Heart left ventricle (tissue), 13 donors: ENCODE measurements at regions not wholly inside any gene's neighbourhood (a gene's known extent, or its start where the extent isn't known, plus 50 kb on each side); places are given as distances from the start of the nearest gene placed in this dataset.

Experiments used
- POLR2A ChIP-seq, 2 donors: fragments of 450-650 bp; IDR thresholded peaks; one replicate each; pipeline ENCODE4 v1.6.1; 2017; ENCODE audit warnings: antibody characterized with exemption in 2 of 2, mild to moderate bottlenecking in 2 of 2, moderate library complexity in 2 of 2
- TF ChIP-seq, protein P1 (sequence below), 12 donors: fragments of 200-600 bp; sonication (generic) in 4 of 12; IDR thresholded peaks; one replicate each; pipeline versions ENCODE4 v1.5.0 to v1.8.0; 2018 to 2022; ENCODE audit warnings: antibody characterized with exemption in 12 of 12, mild to moderate bottlenecking in 5 of 12
- donor health status: ischemic (EF 13 %, LVEDD 7.1; RV severe dilation, severe dysfunction).
- donor health status: DM: no; HTN: yes; CAD: no.
- donor health status: DM: no; HTN: no; CAD: no.
- donor health status: ischemic (EF 25% LVEDD 6.9; RV normal size, moderate dysfunction).
- donor health status: ischemic (EF 25% LVEDD 5.7; RV mildly dilated, moderate dysfunction).
- donor health status: ischemic (EF 35%, LVEDD 5.7; RV mildly dilated, moderate dysfunction).
- donor health status: nonischemic (EF 11% LVEDD 7.7; RV severe dilation, severe dysfunction).
- donor health status: DM: yes; HTN: yes; CAD: no.
- donor health status: PGD.
- donor health status: ischemic (EF 29% LVEDD 5.4; RV normal size, mild dysfunction).
- donor health status: nonischemic (EF 23%, LVEDD 6.1; RV moderate dilation, normal function).

DNA sequence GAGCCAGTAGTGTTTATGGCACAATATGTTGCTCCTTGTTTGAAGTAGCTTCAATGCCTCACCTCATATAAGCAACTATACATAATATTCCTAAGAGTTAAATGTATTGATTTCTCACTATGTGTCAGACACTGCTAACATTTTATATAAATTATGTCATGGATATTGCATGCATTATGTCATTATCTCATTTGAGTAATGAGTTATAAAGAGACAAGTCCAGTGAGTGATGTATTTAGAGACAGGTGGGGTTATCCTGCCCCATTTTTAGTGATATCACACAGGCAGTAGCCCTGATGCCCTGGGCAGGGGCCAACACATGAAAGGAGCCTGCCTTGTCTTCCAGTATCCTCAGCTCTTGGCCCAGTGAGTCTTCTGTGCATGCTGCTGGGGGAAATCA is 247.0 kb upstream of the SESN3 start:
- TF ChIP-seq, protein P1, sequence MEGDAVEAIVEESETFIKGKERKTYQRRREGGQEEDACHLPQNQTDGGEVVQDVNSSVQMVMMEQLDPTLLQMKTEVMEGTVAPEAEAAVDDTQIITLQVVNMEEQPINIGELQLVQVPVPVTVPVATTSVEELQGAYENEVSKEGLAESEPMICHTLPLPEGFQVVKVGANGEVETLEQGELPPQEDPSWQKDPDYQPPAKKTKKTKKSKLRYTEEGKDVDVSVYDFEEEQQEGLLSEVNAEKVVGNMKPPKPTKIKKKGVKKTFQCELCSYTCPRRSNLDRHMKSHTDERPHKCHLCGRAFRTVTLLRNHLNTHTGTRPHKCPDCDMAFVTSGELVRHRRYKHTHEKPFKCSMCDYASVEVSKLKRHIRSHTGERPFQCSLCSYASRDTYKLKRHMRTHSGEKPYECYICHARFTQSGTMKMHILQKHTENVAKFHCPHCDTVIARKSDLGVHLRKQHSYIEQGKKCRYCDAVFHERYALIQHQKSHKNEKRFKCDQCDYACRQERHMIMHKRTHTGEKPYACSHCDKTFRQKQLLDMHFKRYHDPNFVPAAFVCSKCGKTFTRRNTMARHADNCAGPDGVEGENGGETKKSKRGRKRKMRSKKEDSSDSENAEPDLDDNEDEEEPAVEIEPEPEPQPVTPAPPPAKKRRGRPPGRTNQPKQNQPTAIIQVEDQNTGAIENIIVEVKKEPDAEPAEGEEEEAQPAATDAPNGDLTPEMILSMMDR (IDR thresholded peaks at IDR 0.05): no peak
- no peak for TF ChIP-seq POLR2A (IDR thresholded peaks at IDR 0.05)
